ENCODE measurements at regions not wholly inside any gene's neighbourhood (a gene's known extent, or its start where the extent isn't known, plus 50 kb on each side); places are given as distances from the start of the nearest gene placed in this dataset.

GRCh38 chr6:44680202-44680720, 292.8 kb downstream of the CDC5L start:
- TF ChIP-seq, protein P1, sequence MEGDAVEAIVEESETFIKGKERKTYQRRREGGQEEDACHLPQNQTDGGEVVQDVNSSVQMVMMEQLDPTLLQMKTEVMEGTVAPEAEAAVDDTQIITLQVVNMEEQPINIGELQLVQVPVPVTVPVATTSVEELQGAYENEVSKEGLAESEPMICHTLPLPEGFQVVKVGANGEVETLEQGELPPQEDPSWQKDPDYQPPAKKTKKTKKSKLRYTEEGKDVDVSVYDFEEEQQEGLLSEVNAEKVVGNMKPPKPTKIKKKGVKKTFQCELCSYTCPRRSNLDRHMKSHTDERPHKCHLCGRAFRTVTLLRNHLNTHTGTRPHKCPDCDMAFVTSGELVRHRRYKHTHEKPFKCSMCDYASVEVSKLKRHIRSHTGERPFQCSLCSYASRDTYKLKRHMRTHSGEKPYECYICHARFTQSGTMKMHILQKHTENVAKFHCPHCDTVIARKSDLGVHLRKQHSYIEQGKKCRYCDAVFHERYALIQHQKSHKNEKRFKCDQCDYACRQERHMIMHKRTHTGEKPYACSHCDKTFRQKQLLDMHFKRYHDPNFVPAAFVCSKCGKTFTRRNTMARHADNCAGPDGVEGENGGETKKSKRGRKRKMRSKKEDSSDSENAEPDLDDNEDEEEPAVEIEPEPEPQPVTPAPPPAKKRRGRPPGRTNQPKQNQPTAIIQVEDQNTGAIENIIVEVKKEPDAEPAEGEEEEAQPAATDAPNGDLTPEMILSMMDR (IDR thresholded peaks at IDR 0.05), result no peak
- no peak for TF ChIP-seq POLR2A (IDR thresholded peaks at IDR 0.05)
